ENCODE measurements at regions not wholly inside any gene's neighbourhood (a gene's known extent, or its start where the extent isn't known, plus 50 kb on each side); places are given as distances from the start of the nearest gene placed in this dataset.

- intact Hi-C loops (cut with micrococcal nuclease), result no loop called here
- ATAC-seq (ENCODE audit: low read depth) (no peak), DNase-seq (no peak)
- Mint-ChIP-seq H3K36me3 (ENCODE audit: low read depth) (no peaks in the 10 kb centered on the region), H3K9me3 (peaks cover 3% of the 10 kb centered on the region), H3K27me3 (no peaks in the 10 kb centered on the region), H3K4me1 (peaks cover 24% of the 10 kb centered on the region), H3K27ac (no peak overlapping the region), H3K4me3 (no peak overlapping the region)
- ChIA-PET CTCF (no interaction called here), POLR2A (no interaction called here)
- TF ChIP-seq CTCF (IDR thresholded peaks at IDR 0.05), result no peak
Measured at GRCh38 chr6:113450061-113450465, 407.1 kb upstream of the MARCKS start.

GRCh38 chr6:113451049-113451448 lies 406.1 kb upstream of the MARCKS start:
- H3K36me3 Mint-ChIP-seq (ENCODE audit: low read depth), result no peaks in the 10 kb centered on the region
- no peaks in the 10 kb centered on the region for H3K27me3 Mint-ChIP-seq
- no peak overlapping the region for H3K4me3 Mint-ChIP-seq
- POLR2A ChIA-PET, result no interaction called here
- no peak overlapping the region for H3K27ac Mint-ChIP-seq
- no peak for TF ChIP-seq CTCF (IDR thresholded peaks at IDR 0.05)
- DNase-seq (no peak), ATAC-seq (ENCODE audit: low read depth) (no peak)
- CTCF ChIA-PET, result no interaction called here
- H3K4me1 Mint-ChIP-seq, result peaks cover 24% of the 10 kb centered on the region
- peaks cover 1% of the 10 kb centered on the region for H3K9me3 Mint-ChIP-seq
- intact Hi-C loops (cut with micrococcal nuclease), result no loop called here

GRCh38 chr6:113457198-113457597 lies 399.9 kb upstream of the MARCKS start:
- no peak for TF ChIP-seq CTCF (IDR thresholded peaks at IDR 0.05)
- Mint-ChIP-seq H3K36me3 (ENCODE audit: low read depth) (no peaks in the 10 kb centered on the region), H3K9me3 (no peaks in the 10 kb centered on the region), H3K4me3 (no peak overlapping the region), H3K4me1 (no peaks in the 10 kb centered on the region), H3K27ac (no peak overlapping the region), H3K27me3 (no peaks in the 10 kb centered on the region)
- ChIA-PET POLR2A (no interaction called here), CTCF (no interaction called here)
- ATAC-seq (ENCODE audit: low read depth) (no peak), DNase-seq (no peak)
- intact Hi-C loops (cut with micrococcal nuclease), result no loop called here

GRCh38 chr6:113457751-113458150 lies 399.4 kb upstream of the MARCKS start:
- H3K27me3 Mint-ChIP-seq, result no peaks in the 10 kb centered on the region
- no peak overlapping the region for H3K4me3 Mint-ChIP-seq
- H3K9me3 Mint-ChIP-seq, result no peaks in the 10 kb centered on the region
- ATAC-seq (ENCODE audit: low read depth) (no peak), DNase-seq (no peak)
- ChIA-PET CTCF (no interaction called here), POLR2A (no interaction called here)
- no peak for TF ChIP-seq CTCF (IDR thresholded peaks at IDR 0.05)
- no peaks in the 10 kb centered on the region for H3K4me1 Mint-ChIP-seq
- intact Hi-C loops (cut with micrococcal nuclease), result no loop called here
- H3K27ac Mint-ChIP-seq, result no peak overlapping the region
- no peaks in the 10 kb centered on the region for H3K36me3 Mint-ChIP-seq (ENCODE audit: low read depth)

GRCh38 chr6:113458368-113459010 lies 398.7 kb upstream of the MARCKS start:
- DNase-seq (no peak), ATAC-seq (ENCODE audit: low read depth) (no peak)
- no peaks in the 10 kb centered on the region for H3K36me3 Mint-ChIP-seq (ENCODE audit: low read depth)
- H3K9me3 Mint-ChIP-seq, result no peaks in the 10 kb centered on the region
- ChIA-PET POLR2A (no interaction called here), CTCF (interaction anchor here (0.7 kb wide), 1 partner anchor 12 kb away, joined by 3 read pairs; no protein-coding TSS in a partner anchor)
- H3K27ac Mint-ChIP-seq, result no peak overlapping the region
- H3K4me3 Mint-ChIP-seq, result no peak overlapping the region
- H3K27me3 Mint-ChIP-seq, result no peaks in the 10 kb centered on the region
- no peak for TF ChIP-seq CTCF (IDR thresholded peaks at IDR 0.05)
- intact Hi-C loops (cut with micrococcal nuclease), result no loop called here
- no peaks in the 10 kb centered on the region for H3K4me1 Mint-ChIP-seq
